ENCODE measurements at regions not wholly inside any gene's neighbourhood (a gene's known extent, or its start where the extent isn't known, plus 50 kb on each side); places are given as distances from the start of the nearest gene placed in this dataset.

GRCh38 chr15:98451236-98451635, 197.1 kb upstream of the IGF1R start:
- H3K9me3 ChIP-seq (ENCODE audit: insufficient read depth, low read depth, low read length): no peaks in the 10 kb centered on the region; the same call in 1 of the 2 replicates
- no peak overlapping the region for H3K9ac ChIP-seq (ENCODE audit: low read depth, low read length)
- WGBS: 83% methylated on average over 11 of the region's 11 CpGs
- H3K4me1 ChIP-seq (ENCODE audit: insufficient read depth, low read length): no peaks in the 10 kb centered on the region
- no peak overlapping the region for H3K4me3 ChIP-seq (ENCODE audit: low read length)
- H3K27ac ChIP-seq (ENCODE audit: low read depth, low read length): no peak overlapping the region
- H3K36me3 ChIP-seq (ENCODE audit: insufficient read depth, low read length): no peaks in the 10 kb centered on the region
- peaks cover 4% of the 10 kb centered on the region; the same call in 1 of the 2 replicates for H3K27me3 ChIP-seq (ENCODE audit: insufficient read depth, low read length)

DNA sequence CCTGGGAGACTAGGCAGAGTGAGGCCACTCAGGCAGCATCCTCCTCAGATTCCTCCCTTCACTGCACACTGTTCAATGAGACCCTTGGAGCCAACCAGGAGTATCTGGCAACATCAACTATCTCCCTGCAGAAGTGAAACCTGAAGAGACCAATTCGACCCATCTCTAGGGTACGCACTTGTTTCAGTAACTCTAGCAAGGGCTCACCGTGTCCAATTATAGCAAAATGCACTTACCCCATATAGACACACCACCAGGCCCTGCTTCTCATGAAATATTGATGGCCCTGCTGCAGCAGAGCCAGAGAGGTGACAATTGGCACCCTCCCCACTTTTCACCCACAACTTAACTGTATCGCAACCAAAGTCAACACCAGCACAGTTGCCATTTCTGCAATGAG, 196.1 kb upstream of the IGF1R start:
- Histone ChIP-seq H3K4me3 (ENCODE audit: low read length) (no peak overlapping the region), H3K36me3 (ENCODE audit: insufficient read depth, low read length) (no peaks in the 10 kb centered on the region), H3K9ac (ENCODE audit: low read depth, low read length) (no peak overlapping the region), H3K27ac (ENCODE audit: low read depth, low read length) (no peak overlapping the region), H3K27me3 (ENCODE audit: insufficient read depth, low read length) (peaks cover 4% of the 10 kb centered on the region; the same call in 1 of the 2 replicates), H3K9me3 (ENCODE audit: insufficient read depth, low read depth, low read length) (no peaks in the 10 kb centered on the region; the same call in 1 of the 2 replicates), H3K4me1 (ENCODE audit: insufficient read depth, low read length) (no peaks in the 10 kb centered on the region)
- WGBS: 93% methylated on average over 4 of the region's 4 CpGs

- Histone ChIP-seq H3K9me3 (ENCODE audit: insufficient read depth, low read depth, low read length) (no peaks in the 10 kb centered on the region), H3K9ac (ENCODE audit: low read depth, low read length) (no peak overlapping the region), H3K27ac (ENCODE audit: low read depth, low read length) (no peak overlapping the region), H3K4me1 (ENCODE audit: insufficient read depth, low read length) (no peaks in the 10 kb centered on the region), H3K4me3 (ENCODE audit: low read length) (no peak overlapping the region), H3K36me3 (ENCODE audit: insufficient read depth, low read length) (no peaks in the 10 kb centered on the region), H3K27me3 (ENCODE audit: insufficient read depth, low read length) (peaks cover 3% of the 10 kb centered on the region; the same call in 1 of the 2 replicates)
- 93% methylated on average over 5 of the region's 5 CpGs for WGBS
Measured at GRCh38 chr15:98455904-98456303, 192.4 kb upstream of the IGF1R start.

DNA sequence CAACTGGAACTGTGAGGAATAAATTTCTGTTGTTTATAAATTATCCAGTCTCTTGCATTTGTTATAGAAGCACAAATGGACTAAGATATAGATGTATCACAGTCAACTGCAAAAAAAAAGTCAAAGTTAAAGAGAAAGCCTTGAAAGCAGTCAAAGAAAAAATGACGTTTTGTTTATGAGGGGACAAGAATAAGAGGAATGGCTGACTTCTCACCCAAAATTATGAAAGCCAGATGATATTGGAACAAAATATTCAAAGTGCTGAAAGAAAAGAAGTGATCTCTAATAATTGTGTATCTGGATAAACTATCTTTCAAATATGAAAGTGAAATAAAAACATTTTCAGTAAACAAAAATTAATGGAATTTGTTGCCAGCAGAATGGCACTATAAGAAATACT, 171.8 kb upstream of the IGF1R start:
- WGBS: 88% methylated on average over 1 of the region's 1 CpG
- Histone ChIP-seq H3K4me1 (ENCODE audit: insufficient read depth, low read length) (no peaks in the 10 kb centered on the region), H3K4me3 (ENCODE audit: low read length) (no peak overlapping the region), H3K36me3 (ENCODE audit: insufficient read depth, low read length) (no peaks in the 10 kb centered on the region), H3K27ac (ENCODE audit: low read depth, low read length) (no peak overlapping the region), H3K27me3 (ENCODE audit: insufficient read depth, low read length) (no peaks in the 10 kb centered on the region), H3K9ac (ENCODE audit: low read depth, low read length) (no peak overlapping the region), H3K9me3 (ENCODE audit: insufficient read depth, low read depth, low read length) (peaks cover 30% of the 10 kb centered on the region)

DNA sequence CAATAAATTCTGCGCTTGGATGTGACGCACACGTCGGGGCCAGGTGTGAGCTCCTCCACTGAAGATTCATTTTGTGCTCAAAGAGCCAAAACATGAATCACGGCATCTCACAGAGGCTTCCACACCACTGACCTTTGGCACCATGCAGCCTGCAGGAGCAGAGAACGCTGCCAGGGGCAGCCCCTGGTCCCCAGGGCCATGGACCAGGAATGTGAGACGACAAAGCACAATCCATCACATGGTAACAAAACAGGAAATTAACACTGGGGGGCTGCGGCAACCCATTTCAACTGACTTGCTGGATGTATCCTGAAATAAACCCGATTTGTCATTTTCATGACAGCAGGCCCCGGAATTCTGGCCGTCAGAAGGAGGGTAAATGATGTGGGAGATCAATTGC, 167.5 kb upstream of the IGF1R start:
- H3K36me3 ChIP-seq (ENCODE audit: insufficient read depth, low read length): no peaks in the 10 kb centered on the region
- WGBS: 89% methylated on average over 11 of the region's 11 CpGs
- H3K4me1 ChIP-seq (ENCODE audit: insufficient read depth, low read length): no peaks in the 10 kb centered on the region
- no peak overlapping the region for H3K9ac ChIP-seq (ENCODE audit: low read depth, low read length)
- no peak overlapping the region for H3K4me3 ChIP-seq (ENCODE audit: low read length)
- H3K27me3 ChIP-seq (ENCODE audit: insufficient read depth, low read length): no peaks in the 10 kb centered on the region
- peaks cover 38% of the 10 kb centered on the region for H3K9me3 ChIP-seq (ENCODE audit: insufficient read depth, low read depth, low read length)
- no peak overlapping the region for H3K27ac ChIP-seq (ENCODE audit: low read depth, low read length)

DNA sequence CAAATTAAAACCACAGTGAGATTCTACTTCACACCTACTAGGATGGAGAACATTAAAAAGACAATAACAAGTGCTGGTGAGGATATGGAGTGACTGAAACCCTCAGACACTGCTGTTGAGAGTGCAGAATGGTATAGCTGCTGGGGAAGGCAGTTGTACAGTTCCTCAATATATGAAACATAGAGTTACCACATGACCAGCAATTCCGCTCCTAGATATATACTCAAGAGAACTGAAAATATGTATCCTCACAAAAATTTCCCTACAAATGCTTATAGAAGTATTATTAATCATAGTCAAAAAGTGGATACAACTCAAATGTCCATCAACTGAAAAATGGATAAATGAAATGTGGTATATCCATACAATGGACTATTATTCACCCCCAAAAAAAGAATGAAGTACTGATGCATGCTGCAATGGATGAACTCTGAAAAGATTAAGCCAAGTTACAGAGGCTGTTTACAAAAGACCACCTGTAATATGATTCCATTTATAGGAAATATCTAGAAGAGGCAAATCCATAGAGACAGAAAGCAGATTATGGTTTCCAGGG, 164.7 kb upstream of the IGF1R start:
- Histone ChIP-seq H3K27ac (ENCODE audit: low read depth, low read length) (no peak overlapping the region), H3K9ac (ENCODE audit: low read depth, low read length) (no peak overlapping the region), H3K9me3 (ENCODE audit: insufficient read depth, low read depth, low read length) (peaks cover 16% of the 10 kb centered on the region), H3K27me3 (ENCODE audit: insufficient read depth, low read length) (no peaks in the 10 kb centered on the region), H3K4me1 (ENCODE audit: insufficient read depth, low read length) (no peaks in the 10 kb centered on the region), H3K4me3 (ENCODE audit: low read length) (no peak overlapping the region), H3K36me3 (ENCODE audit: insufficient read depth, low read length) (no peaks in the 10 kb centered on the region)
- no CpG with 5 or more reads among the region's 1 CpG for WGBS

DNA sequence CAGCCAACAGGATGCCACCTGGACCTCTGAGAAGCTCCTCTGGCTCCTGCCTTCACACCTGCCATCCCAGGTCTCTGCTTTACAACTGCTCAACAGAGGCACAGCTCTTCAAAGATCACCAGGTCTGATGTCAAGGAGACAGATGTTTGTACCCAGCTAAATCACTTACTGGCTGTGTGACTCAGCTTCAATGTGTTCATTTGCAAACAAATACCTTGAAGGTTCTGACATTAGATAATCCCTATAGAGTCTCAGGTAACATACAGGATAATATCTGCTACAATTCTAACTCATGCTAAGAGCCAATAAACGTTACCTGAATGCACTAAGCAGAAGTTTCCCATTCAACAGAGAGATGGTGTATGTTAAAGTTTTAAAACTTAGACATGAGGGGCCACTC, 163.4 kb upstream of the IGF1R start:
- Histone ChIP-seq H3K36me3 (ENCODE audit: insufficient read depth, low read length) (no peaks in the 10 kb centered on the region), H3K9ac (ENCODE audit: low read depth, low read length) (no peak overlapping the region), H3K27ac (ENCODE audit: low read depth, low read length) (no peak overlapping the region), H3K27me3 (ENCODE audit: insufficient read depth, low read length) (no peaks in the 10 kb centered on the region), H3K9me3 (ENCODE audit: insufficient read depth, low read depth, low read length) (peaks cover 16% of the 10 kb centered on the region), H3K4me1 (ENCODE audit: insufficient read depth, low read length) (no peaks in the 10 kb centered on the region), H3K4me3 (ENCODE audit: low read length) (no peak overlapping the region)
- WGBS: 85% methylated on average over 1 of the region's 1 CpG

GRCh38 chr15:98485451-98485850, 162.9 kb upstream of the IGF1R start:
- H3K9me3 ChIP-seq (ENCODE audit: insufficient read depth, low read depth, low read length): peaks cover 16% of the 10 kb centered on the region
- H3K36me3 ChIP-seq (ENCODE audit: insufficient read depth, low read length): no peaks in the 10 kb centered on the region
- WGBS: 84% methylated on average over 2 of the region's 2 CpGs
- H3K27me3 ChIP-seq (ENCODE audit: insufficient read depth, low read length): no peaks in the 10 kb centered on the region
- H3K4me1 ChIP-seq (ENCODE audit: insufficient read depth, low read length): no peaks in the 10 kb centered on the region
- H3K4me3 ChIP-seq (ENCODE audit: low read length): no peak overlapping the region
- no peak overlapping the region for H3K9ac ChIP-seq (ENCODE audit: low read depth, low read length)
- H3K27ac ChIP-seq (ENCODE audit: low read depth, low read length): no peak overlapping the region

- H3K36me3 ChIP-seq (ENCODE audit: insufficient read depth, low read length): no peaks in the 10 kb centered on the region
- no peak overlapping the region for H3K9ac ChIP-seq (ENCODE audit: low read depth, low read length)
- no peaks in the 10 kb centered on the region for H3K4me1 ChIP-seq (ENCODE audit: insufficient read depth, low read length)
- H3K9me3 ChIP-seq (ENCODE audit: insufficient read depth, low read depth, low read length): peaks cover 11% of the 10 kb centered on the region
- no peak overlapping the region for H3K4me3 ChIP-seq (ENCODE audit: low read length)
- H3K27me3 ChIP-seq (ENCODE audit: insufficient read depth, low read length): no peaks in the 10 kb centered on the region
- H3K27ac ChIP-seq (ENCODE audit: low read depth, low read length): no peak overlapping the region
- 93% methylated on average over 5 of the region's 5 CpGs for WGBS
Measured at GRCh38 chr15:98493966-98494511, 154.3 kb upstream of the IGF1R start.

DNA sequence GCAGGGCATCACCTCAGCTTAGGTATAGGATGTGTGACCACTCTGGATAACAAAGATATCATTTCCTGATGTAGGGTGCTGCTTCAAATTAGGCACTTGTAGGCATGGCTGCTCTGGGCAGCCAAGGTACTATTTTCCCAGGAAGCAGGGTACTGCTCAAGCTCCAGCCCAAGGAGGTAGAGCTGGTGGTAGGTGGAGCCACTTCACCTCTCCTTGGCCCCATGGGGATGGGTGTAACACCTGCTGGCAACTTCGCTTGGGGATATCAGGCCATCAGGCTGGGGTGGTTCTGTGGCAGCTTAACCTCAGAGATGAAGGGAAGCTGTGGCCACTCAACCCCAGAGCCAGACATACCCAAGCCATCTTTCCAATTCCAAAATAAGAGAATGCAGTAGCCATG, 147.1 kb upstream of the IGF1R start:
- Histone ChIP-seq H3K9me3 (ENCODE audit: insufficient read depth, low read depth, low read length) (peaks cover 2% of the 10 kb centered on the region; the same call in 1 of the 2 replicates), H3K36me3 (ENCODE audit: insufficient read depth, low read length) (no peaks in the 10 kb centered on the region), H3K4me1 (ENCODE audit: insufficient read depth, low read length) (no peaks in the 10 kb centered on the region), H3K9ac (ENCODE audit: low read depth, low read length) (no peak overlapping the region), H3K4me3 (ENCODE audit: low read length) (no peak overlapping the region), H3K27ac (ENCODE audit: low read depth, low read length) (no peak overlapping the region), H3K27me3 (ENCODE audit: insufficient read depth, low read length) (no peaks in the 10 kb centered on the region)
- 75% methylated on average over 1 of the region's 1 CpG for WGBS

DNA sequence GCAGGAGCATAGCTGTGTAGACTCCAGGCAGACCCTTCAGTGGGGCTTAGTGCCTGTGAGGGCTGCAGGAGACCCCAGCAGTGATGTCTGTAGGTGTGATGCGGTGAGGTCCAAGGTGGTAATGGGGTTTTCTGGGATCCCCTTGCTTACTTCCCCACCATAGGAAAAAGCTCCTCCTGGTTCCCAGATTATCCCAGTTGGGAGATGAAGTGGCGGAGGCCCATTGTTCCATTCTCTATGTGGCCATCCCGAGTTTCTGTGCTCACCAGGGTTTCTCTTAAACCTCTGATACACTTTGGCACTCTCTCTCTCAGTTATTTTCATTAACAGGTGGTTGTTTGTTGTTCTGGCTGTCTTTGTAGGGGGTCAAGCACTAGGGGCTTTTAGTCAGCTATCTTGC, 146.7 kb upstream of the IGF1R start:
- peaks cover 2% of the 10 kb centered on the region; the same call in 1 of the 2 replicates for H3K9me3 ChIP-seq (ENCODE audit: insufficient read depth, low read depth, low read length)
- no peaks in the 10 kb centered on the region for H3K27me3 ChIP-seq (ENCODE audit: insufficient read depth, low read length)
- 86% methylated on average over 2 of the region's 3 CpGs for WGBS
- H3K4me3 ChIP-seq (ENCODE audit: low read length): no peak overlapping the region
- no peak overlapping the region for H3K9ac ChIP-seq (ENCODE audit: low read depth, low read length)
- H3K27ac ChIP-seq (ENCODE audit: low read depth, low read length): no peak overlapping the region
- no peaks in the 10 kb centered on the region for H3K36me3 ChIP-seq (ENCODE audit: insufficient read depth, low read length)
- no peaks in the 10 kb centered on the region for H3K4me1 ChIP-seq (ENCODE audit: insufficient read depth, low read length)

- Histone ChIP-seq H3K36me3 (ENCODE audit: insufficient read depth, low read length) (no peaks in the 10 kb centered on the region), H3K27ac (ENCODE audit: low read depth, low read length) (no peak overlapping the region)
- whole genome bisulfite sequencing: 92% methylated on average over 8 of the region's 8 CpGs
Measured at GRCh38 chr15:98503970-98504369, 144.4 kb upstream of the IGF1R start.

More at GRCh38 chr15:98503970-98504369, 144.4 kb upstream of the IGF1R start:
- H3K4me1 ChIP-seq (ENCODE audit: insufficient read depth, low read length): no peaks in the 10 kb centered on the region
- H3K9me3 ChIP-seq (ENCODE audit: insufficient read depth, low read depth, low read length): no peaks in the 10 kb centered on the region
- no peaks in the 10 kb centered on the region for H3K27me3 ChIP-seq (ENCODE audit: insufficient read depth, low read length)
- no peak overlapping the region for H3K4me3 ChIP-seq (ENCODE audit: low read length)
- no peak overlapping the region for H3K9ac ChIP-seq (ENCODE audit: low read depth, low read length)
